Activated gamma-delta T cell treated with anti-CD3 and anti-CD28 coated beads, Interleukin-2, amount 50 U/mL, for 16 hours (primary cell): ENCODE measurements at regions not wholly inside any gene's neighbourhood (a gene's known extent, or its start where the extent isn't known, plus 50 kb on each side); places are given as distances from the start of the nearest gene placed in this dataset.
"Not testable (repeated sequence)": the region's sequence is repeated elsewhere in the genome, so short reads cannot be mapped to it uniquely, and the experiment has no call there.

Source experiments
- DNase-seq: peaks from one replicate; pipeline ENCODE4 v3.0.0-alpha.2; 2020; ENCODE audit warnings: low read depth

- no peak for DNase-seq
Observed at GRCh38 chr14:105890474-105891220, 364.3 kb downstream of the TMEM121 start.

DNA sequence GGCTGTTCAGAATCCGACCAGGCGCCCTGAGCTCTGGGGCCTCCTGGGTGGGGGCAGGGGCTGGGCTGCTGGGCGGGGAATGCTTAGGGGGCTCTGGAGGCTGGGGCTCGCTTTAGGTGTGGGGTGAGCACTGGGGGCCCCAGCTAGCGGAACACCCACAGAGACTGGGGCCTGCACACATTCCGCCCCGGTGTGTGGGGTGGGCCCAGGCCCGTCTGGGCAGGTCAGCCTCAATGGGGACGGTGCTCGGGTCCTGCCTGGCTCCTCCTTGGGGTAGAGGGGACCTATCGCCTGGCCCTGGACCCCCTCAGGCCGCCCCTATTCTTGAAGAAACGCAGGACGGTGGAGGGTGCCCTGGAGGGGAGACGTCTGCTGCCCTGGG is 364.8 kb downstream of the TMEM121 start:
- no peak for DNase-seq

DNA sequence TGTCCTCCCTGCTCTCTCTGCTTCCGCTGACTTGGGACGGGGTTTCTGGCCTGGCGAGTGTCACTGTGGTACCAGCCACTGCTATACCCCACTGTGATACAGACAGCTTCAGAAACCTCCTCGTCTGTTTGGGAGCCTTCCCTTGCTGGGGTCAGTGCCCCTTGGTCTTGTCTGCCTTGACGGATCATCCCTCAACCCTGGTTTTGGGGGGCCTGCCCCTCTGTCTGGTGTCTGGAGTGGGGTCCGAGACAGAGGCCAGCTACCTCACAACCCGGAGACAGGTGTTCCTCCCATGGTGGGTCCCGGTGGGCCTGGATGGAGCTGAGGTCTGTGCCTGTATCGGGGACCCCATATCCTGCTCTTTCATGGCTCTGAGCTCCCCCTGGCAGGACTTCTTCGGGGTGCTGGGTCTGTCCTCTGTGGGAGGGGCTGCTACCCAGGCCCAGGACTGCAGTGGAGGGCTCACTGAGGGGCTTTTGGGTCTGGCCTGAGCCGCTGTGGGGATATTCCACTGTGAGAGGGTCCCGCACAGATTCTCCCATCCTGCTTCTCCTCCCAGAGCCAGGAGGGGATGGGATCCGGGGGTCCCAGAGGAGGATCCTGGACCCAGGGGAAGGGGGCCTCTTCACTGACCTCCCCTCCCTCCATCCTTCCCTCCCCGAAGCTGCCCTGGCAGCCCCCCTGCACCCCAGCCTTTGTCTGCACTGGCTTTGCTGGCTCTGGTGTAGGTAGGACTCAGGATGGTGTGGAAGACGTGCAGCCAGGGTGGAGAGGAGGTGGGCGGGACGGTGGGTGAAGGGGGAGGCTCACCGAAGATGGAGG is 365.5 kb downstream of the TMEM121 start:
- no peak for DNase-seq

DNA sequence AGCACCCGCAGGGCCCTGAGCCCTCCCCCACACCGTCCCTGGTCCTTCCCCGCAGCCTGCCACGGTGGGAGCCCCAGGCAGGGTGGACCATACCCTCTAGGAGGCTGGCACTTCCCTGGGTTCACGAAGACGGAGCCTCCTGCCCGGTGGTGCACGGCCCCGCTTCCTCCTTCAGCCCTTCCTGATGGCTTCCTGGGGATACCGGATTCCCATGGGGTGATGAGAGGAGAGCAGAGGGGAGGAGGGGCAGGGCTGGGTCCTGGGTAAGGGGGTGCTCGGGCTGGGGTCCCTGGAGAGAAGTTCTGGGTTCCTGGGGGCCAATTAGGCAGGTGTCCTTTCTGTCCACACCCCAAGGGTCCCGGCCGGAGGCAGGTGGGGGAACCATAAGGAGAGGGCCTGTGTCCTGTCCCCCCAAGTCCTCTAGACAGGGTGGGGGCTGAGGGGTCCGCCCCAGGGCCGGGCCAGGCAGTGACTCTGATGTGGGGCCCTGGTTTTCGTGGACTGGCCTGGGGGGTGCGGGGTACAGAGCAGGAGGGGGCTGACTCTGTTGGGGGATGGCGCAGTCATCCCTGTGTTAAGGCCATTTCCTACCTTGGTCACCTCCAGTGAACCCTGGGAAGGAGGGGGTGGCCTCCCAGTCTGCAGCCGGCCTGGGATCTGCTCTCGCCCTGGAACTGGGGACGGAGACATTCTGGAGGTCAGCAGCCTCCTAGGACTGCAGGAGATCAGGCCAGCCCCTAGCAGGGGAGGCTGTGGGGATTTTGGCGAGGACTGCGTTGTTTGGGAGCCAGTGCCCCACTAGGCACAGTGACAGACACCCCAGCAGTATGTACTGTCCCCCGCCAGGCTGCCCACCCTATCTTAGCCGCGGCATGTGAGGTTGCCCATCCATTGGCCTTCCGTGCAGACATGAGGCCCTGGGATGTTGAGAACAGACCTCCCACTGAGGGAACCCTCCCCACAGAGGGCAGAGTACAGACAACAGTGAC is 366.4 kb downstream of the TMEM121 start:
- DNase-seq, result not testable (repeated sequence)

DNA sequence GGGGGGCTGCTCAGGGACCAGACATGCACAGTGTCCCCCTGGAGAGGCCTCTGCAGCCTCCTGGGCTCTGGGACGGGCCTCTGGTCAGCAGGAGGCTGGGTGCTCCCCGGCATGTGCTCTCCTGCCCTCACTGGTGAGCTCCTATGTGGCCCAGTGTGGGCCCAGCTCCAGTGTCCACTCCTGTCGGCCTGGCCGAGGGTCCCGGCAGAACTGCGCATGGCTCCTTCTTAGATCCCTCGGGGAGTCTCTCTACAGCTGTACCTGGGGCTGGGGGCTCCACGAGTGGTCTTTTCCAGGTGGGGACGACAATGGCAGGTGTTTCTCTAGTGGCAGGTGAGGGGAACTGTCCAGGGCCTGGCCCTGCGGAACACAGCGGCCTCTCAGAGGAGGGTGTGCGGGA is 367.3 kb downstream of the TMEM121 start:
- not testable (repeated sequence) for DNase-seq

DNA sequence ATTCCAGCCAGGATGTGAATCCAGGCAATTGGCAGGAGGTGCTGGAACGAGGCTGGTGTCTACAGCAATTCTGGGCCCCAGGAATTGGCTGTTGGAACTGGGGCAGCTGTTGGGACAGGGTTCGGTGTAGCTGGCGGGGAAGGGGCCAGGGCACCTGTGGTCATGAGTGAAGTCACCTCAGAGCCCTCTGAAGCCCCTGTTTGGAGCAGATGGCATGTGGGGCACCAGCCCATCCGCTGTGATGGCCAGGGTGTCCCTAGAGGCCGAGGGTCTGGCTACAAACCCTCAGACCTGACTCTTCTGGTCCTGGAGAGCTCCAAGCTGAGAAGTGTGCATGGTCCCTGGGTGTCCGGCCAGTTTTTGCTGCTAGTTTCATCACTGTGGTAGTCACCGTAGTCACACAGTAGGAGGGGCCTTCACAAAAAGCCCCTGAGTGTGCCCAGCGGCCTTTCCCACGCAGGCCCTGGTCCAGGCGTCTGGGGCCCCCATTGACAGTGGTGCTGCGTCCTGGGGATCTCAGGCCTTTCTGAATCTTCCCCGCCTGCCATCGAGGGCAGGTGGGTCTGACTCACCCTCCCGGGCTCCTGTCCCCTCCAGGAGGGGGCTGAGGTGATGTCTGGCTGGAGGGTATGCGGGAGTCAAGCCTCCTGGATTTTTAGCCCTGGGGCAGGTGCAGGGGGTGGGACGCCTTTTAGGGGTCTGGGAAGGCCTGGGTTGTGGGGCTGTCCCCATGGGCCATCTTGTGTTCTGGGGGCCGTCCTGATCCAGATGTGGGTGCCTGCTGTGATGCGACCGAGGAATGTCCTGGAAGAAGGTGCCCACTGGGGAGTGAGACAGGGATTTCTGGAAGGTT is 368.0 kb downstream of the TMEM121 start:
- no peak for DNase-seq

DNA sequence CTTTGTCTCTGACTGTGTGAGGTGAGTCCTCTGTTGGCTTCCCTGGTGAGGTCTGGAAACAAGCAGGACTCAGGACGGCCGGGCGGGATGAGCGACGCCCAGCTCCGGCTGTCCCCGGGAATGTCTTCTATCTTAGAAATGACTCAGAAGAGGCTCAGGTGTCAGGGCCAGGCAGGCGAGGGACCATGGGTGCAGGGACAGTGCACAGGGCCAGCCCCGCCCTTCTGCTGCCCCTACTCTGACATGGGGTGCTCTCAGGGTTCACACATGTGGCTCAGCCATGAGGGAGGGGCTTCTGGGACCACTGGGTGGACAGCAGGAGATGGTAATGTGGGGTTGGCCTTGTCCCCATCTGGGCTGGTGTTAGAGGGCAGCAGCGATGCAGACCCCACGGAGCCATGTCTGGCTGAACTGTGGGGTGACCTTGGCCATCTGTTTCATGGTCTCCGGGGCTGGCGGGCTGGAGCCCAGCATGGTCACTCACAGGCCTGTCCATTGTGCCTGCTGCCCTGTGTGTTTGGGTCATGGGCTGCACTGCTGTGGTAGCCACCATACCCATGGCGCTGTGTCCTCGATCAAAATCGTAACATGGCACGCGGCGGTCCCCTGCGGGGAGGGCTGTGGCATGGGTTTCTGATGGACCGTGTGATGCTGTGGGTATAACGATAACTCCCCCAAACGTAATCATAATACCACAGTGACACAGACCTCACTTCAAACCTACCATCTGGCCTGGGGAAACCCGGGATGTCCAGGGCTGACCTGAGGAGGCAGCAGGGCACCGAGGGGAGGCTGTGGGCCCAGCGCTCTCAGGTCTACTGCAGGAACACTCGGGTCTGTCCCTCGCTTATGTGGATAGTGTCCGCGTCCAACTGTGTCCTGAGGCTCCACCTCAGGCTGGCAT is 368.8 kb downstream of the TMEM121 start:
- no peak for DNase-seq

GRCh38 chr14:105896206-105896605 is 369.8 kb downstream of the TMEM121 start:
- DNase-seq, result not testable (repeated sequence)

- DNase-seq, result not testable (repeated sequence)
Observed at GRCh38 chr14:105896961-105897724, 370.8 kb downstream of the TMEM121 start.

GRCh38 chr14:105897725-105898113 is 371.3 kb downstream of the TMEM121 start:
- no peak for DNase-seq

GRCh38 chr14:105898482-105899010 is 372.2 kb downstream of the TMEM121 start:
- DNase-seq, result no peak

DNA sequence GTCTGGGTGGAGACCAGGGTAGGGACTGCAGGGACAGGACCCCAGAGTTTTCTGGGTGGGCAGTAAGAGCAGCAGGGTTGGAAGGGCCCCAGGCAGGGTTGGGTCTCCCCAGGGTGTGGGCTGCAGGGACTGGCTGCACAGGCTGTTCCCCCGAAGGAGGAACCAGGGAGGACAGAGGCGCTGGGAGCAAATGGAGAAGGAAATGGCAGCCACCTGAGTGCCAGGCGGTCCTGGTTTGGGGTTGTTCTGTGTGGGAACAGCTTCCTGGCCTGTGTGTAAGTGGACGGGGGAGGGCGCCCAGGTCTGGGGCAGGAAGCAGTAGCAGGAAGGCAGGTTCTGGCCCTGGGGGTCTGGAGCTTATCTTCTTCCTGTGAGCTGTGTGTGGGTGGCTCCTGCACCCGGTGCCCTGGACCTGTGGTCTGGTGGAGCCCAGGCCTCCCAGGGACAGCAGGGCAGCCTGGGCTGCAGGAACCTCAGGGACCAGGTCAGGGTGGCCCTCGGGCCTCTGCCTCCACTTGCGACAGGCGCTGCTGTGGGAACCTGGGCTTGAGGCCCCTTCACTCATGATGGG is 372.8 kb downstream of the TMEM121 start:
- DNase-seq, result no peak

DNA sequence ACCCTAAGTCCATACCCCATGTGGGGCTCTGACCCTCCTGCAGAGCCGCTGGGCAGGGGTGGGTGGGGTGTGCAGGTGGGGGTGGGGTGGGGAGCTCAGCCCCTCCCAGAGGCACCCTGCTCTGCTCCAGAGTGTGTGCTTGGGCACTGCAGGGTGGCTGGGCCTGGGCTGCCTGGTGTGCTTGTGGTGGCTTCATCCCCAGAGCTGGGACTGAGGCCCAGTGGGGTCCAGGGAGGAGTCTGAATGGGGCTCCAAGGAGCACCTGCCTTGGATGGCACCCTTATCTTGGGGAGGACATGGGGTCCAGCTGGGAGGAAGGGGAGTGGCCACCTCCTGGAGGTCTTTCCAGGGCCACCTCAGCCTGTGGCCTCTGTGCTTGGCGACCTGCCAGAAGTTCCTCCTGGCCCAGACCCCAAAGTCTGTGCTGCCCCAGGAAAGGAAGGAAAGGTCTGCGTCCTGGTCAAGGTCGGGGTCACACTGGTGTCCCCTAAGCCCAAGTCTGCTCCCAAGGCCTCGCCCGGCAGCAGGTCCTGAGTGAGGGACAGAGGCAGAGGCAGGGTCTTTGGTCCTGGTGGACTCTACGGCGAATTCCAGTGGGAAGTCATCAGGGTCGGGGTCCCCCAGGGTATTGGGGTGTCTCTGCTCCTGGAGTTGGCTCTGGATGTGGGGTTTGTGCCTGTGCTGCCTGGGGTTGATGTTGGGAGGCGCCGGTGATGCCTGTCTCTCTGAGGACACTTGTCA is 373.4 kb downstream of the TMEM121 start:
- DNase-seq, result no peak

DNA sequence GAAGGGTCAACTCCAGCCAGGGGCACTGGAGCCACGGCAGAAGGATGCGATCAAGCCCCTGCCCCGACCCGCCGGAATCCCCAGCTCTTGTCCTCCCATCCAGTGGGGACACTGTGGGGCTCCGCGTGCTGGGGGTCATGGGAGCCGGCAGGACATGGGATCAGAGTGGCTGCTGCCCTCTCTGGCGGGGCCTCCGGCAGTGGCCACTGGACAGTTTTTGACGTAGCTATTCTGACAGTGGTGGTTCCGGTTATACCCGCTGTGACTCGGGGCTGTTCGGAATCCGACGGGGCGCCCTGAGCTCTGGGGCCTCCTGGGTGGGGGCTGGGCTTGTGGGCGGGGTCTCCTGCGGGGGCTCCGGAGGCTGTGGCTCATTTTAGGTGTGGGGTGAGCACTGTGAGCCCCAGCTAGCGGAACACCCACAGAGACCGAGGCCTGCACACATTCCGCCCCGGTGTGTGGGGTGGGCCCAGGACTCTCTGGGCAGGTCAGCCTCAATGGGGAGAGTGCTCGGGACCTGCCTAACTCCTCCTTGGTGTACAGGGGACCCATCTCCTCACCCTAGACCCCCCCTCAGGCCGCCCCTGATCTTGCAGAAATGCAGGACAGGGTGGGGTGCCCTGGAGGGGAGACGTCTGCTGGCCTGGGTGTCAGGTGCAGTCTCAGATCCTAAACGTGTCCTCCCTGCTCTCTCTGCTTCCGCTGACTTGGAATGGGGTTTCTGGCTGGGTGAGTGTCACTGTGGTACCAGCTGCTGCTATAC is 374.2 kb downstream of the TMEM121 start:
- DNase-seq, result no peak

GRCh38 chr14:105901226-105901625 is 374.8 kb downstream of the TMEM121 start:
- DNase-seq, result no peak

GRCh38 chr14:105902131-105902898 is 375.9 kb downstream of the TMEM121 start:
- DNase-seq, result no peak

DNA sequence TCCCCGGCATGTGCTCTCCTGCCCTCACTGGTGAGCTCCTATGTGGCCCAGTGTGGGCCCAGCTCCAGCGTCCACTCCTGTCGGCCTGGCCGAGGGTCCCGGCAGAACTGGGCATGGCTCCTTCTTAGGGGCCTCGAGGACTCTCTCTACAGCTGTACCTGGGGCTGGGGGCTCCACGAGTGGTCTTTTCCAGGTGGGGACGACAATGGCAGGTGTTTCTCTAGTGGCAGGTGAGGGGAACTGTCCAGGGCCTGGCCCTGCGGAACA is 376.4 kb downstream of the TMEM121 start:
- DNase-seq, result not testable (repeated sequence)
